HG02943 (cell line): ENCODE measurements at regions not wholly inside any gene's neighbourhood (a gene's known extent, or its start where the extent isn't known, plus 50 kb on each side); places are given as distances from the start of the nearest gene placed in this dataset.
A peak's percentile ranks its signal among the peaks of the same experiment; 100 is the strongest.

ENCODE experiments used
- ATAC-seq: cut with Tn5 transposase; IDR thresholded peaks from one replicate; pipeline ENCODE4 v1.9.1; 2021; ENCODE audit warnings: mild to moderate bottlenecking, low read depth, moderate library complexity; ENCODE audit not compliant: unreplicated experiment

DNA sequence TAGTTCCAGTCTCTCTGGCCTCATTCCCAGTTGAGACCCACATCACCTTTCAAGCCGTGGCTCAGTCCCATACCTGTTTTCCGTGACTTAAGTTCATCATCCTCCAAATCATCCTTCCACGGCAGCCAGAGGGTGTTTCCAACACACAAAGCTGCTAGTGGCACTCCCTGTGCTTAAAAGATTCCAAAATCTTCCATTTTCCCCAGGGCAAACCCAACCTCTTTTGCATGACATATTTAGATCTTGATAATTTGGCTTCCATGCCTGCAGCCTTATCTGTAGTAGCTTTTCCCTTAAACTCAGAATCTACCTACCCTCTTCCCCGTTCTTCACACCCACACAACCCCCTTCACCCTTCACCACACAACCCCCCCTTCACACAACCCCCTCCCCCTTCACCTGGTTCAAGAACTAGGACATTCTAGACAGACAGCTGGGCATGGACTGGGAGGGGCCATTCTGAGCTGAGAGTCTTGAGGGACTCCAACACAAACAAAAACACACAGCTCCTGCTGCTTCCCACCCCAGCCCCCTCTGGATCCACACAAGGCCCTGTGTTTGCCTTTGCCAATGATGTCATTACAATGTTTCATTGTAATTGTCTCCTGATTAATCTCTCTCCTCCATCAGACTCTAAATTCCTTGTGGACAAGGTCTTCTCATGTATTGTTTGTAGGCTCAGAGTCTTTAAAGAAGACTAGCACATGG is 268.2 kb downstream of the SH3GL2 start:
- no peak for ATAC-seq

DNA sequence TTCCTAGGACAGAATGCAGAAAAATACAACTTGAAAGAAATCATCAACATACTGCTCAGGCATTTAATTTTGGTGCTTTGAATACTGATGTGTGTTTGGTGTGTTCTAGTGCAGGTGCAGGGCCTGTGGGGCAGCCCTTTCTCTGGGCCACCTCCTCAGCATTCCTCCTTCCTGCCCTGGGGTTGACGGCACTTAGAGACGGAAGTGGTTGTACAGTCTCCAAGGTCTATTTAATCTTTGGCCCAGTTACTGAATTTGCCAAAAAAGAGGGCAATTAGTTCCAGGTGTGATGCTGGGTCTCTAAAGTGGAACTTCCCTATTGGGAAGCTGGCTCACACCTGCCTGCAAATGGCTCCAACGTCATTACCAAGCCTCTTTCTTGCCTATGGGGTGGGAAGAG is 269.0 kb downstream of the SH3GL2 start:
- no peak for ATAC-seq

DNA sequence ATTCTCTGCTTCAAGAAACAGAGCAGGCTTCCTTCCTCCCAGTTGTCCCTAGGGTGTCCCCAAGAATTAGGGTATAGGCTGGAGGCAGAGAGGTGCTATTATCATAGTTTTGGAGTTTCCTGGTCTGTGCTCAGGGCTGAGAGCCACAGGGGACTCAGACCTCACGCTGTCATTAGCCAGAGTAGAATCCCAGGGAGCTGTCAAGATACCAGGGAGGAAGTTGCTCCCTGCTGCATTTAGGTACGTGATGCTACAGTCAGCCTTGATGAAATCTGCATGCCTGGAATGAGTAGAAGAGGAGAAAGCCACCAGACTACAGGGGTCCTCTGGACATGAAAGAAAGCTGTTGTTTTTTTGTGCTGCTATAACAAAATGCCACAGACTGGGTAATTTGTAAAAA is 273.2 kb downstream of the SH3GL2 start:
- ATAC-seq, result no peak

DNA sequence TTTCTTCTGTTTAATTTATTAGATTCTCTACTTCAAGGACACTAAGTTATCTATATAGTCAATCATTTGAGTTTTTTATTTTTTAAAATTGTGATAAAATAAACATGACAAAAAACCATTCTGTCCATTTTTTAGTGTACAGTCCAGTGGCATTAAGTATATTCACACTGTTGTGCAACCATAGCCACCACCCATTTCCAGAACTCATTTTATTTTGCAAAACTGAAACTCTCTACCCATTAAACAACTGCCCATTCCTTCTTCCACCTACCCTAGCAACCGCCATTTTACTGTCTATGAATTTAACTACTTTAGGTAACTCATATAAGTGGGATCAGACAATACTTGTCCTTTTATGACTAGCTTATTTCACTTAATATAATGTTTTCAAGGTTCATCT is 275.6 kb downstream of the SH3GL2 start:
- ATAC-seq, result no peak

- ATAC-seq, result no peak
Measured at GRCh38 chr9:17856995-17857394, 278.1 kb downstream of the SH3GL2 start.

DNA sequence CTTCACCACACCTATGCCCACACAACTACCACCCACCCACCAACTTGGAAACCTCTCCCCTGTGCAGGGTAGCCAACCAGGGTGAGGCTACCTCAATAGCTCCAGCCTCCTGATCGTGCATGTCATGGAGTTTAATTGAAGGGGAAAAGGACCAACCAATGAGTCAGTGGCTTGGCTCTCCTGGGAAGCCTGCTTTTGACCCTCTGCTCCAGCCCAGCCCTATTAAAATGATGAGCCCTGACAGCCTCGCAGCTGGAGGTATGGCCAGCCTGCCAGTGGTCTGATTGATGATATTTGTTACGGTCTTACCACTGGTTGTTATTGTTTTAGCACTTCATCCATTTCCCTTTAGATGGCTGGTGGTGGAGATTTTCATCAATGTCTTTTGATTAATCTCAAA is 280.4 kb downstream of the SH3GL2 start:
- ATAC-seq, result no peak

GRCh38 chr9:17859987-17860386 is 281.1 kb downstream of the SH3GL2 start:
- ATAC-seq, result no peak

DNA sequence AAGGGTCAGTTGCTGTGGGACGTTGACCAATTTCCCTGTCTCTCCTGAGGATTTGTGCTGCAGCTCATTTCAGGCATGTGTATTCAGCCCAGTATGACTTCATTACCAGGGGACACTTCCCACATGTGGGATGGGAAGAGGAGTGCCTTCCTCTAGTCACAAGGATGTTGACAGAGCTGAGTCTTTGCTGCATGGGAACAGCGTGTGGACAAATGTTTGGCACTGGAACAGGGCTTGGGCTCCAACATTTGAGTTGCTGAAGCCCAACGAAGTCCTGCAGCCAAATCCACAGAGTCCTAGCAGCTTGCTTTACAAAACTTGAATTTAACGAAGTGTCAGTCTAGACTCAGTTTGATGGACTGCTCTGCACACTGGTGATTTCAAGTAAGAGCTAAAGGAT is 283.2 kb downstream of the SH3GL2 start:
- no peak for ATAC-seq

- ATAC-seq, result no peak
Measured at GRCh38 chr9:17862629-17863028, 283.8 kb downstream of the SH3GL2 start.

DNA sequence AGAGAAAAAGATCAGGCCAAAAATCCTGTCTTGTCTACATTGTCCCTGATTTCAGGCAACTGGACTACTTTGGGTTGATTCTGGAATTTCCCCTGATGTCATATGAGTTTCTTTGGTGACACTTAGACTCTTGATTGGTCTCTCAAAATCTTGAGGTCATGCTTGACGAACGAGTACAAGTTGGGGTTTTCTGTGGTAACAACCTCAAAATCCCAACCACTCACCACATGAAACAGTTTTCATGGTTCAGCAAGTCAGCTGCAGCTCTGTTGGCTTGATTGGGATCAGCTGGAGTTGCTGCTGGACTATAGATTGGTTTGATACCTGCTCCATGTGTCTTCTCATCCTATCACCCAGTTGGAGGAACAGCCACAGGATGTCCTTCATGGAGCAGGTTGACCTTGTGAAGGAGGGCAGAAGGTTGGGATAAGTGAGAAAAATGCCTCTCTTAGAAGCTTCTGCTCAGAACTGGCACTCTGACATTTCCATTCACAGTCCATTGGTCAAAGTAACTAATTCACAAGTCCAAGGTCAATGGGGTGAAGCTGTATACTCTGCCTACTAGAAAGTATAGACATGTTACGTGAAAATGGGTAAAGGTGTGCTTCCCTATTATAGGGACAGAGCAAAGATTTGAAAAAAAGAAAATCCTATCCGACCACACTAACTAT is 284.5 kb downstream of the SH3GL2 start:
- peak; percentile 89 for ATAC-seq

DNA sequence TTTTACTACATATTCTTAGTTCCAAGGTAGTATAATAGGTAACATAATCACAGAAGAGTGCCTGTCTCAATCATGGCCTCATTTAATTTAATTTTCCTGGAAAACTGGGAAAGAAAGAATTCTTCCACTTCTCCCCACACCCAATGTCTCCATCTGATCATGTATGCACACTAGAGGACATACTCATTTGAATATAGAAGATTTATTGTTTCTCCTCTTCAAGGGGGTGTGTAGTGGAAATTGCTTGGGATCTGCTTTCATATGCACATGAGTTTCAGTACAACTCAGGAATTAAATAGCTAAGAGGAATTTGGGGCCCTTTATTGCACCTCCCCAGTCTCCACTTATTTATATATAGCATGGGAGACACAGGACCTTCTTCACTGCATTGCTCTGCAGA is 285.1 kb downstream of the SH3GL2 start:
- ATAC-seq, result no peak

DNA sequence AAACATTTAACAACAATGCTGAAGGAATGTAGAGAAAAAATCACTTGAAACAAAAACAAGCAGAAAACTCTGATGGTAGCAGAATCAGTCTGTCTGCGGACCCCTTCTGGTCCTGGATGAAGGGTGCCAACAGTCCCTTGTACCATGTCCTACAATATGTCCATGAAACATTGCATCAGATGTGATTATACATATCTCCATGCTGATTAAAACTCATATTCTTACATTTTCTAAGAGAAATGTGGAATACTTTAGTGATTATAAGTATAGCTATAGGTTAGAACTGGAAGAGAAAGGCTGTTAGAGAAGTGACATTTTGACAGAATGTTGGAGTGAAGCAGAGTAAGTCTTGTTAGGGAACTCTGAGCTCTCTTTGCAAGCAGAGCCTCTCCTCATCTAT is 286.1 kb downstream of the SH3GL2 start:
- ATAC-seq, result no peak

DNA sequence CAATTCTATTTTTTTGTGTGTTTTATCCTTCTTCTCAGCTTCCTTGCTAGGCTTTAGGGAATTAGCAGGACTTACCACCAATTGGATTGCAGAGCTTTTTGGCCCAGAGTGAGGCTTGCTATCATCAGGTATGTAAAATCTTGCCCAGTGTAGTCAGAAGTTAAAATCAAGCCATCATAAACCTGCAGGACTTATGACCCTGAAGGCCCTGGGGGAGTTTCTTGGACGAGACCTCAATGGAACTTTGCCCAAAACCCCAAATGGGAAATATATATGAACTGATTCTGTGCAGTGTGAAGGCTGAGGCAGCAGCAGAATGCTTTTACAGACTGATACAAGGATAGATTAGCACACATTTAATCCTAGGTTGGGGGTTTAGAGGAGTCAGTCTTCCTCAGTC is 287.0 kb downstream of the SH3GL2 start:
- ATAC-seq, result no peak

DNA sequence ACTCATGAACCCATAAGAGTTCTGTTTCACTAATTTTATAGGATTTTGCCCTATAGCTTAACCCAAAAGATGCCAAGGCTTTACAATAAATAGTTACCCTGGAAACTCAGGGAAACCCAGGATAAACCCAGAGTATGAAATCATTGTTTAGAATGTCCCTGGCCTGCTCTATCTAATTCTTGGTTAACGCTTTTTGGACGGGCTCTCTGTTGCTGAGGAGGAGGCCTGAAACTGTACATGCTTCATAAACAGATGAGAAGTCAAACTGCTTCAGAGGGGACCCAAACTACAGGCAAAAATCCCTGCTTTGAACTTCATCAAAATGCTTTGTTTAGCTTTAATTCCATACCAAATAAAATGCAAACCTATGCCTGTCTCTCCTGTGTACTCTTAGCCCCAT is 291.9 kb downstream of the SH3GL2 start:
- no peak for ATAC-seq

DNA sequence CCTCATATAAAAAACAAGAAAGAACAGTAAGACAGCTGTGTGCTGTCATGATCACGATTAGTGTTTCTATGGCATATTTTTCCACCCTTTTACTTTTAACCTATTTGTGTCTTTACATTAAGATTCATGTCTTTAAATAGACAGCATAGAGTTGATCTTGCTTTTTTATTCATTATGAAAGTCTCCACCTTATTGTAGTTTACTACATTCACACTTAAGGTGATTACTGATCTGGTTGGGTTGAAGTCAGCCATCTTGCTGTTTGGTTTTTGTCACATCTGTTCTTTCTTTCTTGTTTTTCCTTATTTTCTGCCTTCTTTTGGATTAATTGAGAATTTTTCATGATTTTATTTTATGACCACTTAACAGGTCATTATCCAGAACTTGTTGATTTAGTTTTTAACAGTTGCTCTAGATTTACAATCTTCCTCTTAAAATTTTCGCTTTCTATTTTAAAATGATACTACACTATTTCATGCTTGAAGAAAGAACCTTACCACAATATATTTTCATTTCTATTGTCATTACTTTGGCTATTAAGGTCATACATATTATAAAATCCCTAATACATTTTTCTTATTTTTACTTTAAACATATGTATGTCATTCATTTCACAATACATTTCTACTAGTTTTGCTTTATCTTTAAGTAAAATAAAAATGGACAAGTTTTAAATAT is 292.5 kb downstream of the SH3GL2 start:
- ATAC-seq, result no peak

GRCh38 chr9:17875886-17876285 is 297.0 kb downstream of the SH3GL2 start:
- ATAC-seq, result no peak

- no peak for ATAC-seq
Measured at GRCh38 chr9:17876687-17877086, 297.8 kb downstream of the SH3GL2 start.

- no peak for ATAC-seq
Measured at GRCh38 chr9:17878810-17879370, 300.0 kb downstream of the SH3GL2 start.

DNA sequence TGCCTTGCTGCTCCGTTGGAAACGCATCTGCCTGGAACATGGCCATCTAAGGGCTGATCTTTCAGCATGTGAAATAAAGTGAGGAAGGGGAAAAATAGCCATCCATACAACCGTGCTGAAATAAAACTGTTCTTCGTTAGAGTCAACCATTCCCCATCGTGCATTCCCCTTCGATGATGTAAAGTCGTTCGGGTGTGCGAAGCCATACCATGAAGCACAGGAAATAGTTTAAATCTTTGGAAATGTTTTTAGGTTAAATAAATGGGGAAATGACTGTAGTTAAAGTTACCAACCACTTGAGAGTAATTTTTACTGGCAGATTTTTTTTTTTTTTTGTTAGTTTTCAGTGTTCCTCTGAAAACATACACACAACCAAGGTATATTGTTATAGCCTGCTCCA is 302.5 kb downstream of the SH3GL2 start:
- ATAC-seq, result no peak

GRCh38 chr9:17882688-17883594 is 304.1 kb downstream of the SH3GL2 start:
- no peak for ATAC-seq

DNA sequence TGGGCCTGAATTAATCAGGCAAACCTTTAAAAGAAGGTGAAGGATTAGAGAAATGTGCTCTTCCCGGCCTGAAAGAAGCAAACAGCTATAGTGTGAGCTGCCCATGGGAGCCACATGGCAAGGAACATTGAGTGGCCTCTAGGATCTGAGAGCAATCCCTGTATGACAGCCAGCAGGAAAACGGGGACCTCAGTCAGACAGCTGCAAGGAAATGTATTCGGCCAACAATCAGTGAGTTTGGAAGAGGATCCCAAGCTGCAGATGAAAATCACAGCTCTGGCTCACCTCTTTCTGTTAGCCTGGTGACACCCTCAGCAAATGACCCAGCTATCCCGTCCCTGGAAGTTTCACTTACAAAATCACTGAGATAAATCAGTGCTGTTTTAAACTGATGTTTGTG is 309.2 kb downstream of the SH3GL2 start:
- ATAC-seq, result no peak
